GM23338 (cell line): ENCODE measurements at regions not wholly inside any gene's neighbourhood (a gene's known extent, or its start where the extent isn't known, plus 50 kb on each side); places are given as distances from the start of the nearest gene placed in this dataset.

Experiments
- ATAC-seq: fragments of 200-7000 bp; cut with Tn5 transposase; 3 replicates; pipeline ENCODE4 v1.9.1; 2020
- DNase-seq: peaks from one replicate; pipeline ENCODE4 v3.0.0-alpha.2; 2015; ENCODE audit warnings: low spot score
- H2AFZ ChIP-seq: fragments of 200-600 bp; sonication (generic); 2 replicates; pipeline ENCODE4 v1.8.0; 2016; ENCODE audit warnings: antibody characterized with exemption, mild to moderate bottlenecking, moderate library complexity
- H3F3A ChIP-seq: fragments of 200-600 bp; sonication (generic); replicated peaks from 2 replicates; pipeline ENCODE4 v1.8.0; 2017; ENCODE audit warnings: antibody characterized with exemption, mixed run types, low read depth
- H3K27ac ChIP-seq: fragments of 200-600 bp; sonication (generic); 2 replicates; pipeline ENCODE4 v1.6.1; 2016; ENCODE audit warnings: low read depth
- H3K27me3 ChIP-seq: fragments of 200-600 bp; sonication (generic); 2 replicates; pipeline ENCODE4 v1.8.0; 2016; ENCODE audit warnings: mild to moderate bottlenecking, mixed run types, moderate library complexity; ENCODE audit not compliant: insufficient read depth
- H3K36me3 ChIP-seq: fragments of 200-600 bp; sonication (generic); 2 replicates; pipeline ENCODE4 v1.8.0; 2016; ENCODE audit warnings: mild to moderate bottlenecking; ENCODE audit not compliant: insufficient read depth
- H3K4me1 ChIP-seq: fragments of 200-600 bp; sonication (generic); 2 replicates; pipeline ENCODE4 v1.8.0; 2016; ENCODE audit warnings: mild to moderate bottlenecking, moderate library complexity; ENCODE audit not compliant: insufficient read depth
- H3K4me2 ChIP-seq: fragments of 200-600 bp; sonication (generic); 2 replicates; pipeline ENCODE4 v1.7.1; 2017; ENCODE audit warnings: mixed run types
- H3K4me3 ChIP-seq: fragments of 200-600 bp; sonication (generic); 2 replicates; pipeline ENCODE4 v1.6.1; 2016; ENCODE audit warnings: mixed run types
- H3K79me2 ChIP-seq: fragments of 200-600 bp; sonication (generic); replicated peaks from 2 replicates; pipeline ENCODE4 v1.8.0; 2017; ENCODE audit warnings: mild to moderate bottlenecking; ENCODE audit not compliant: insufficient read depth
- H3K9me2 ChIP-seq: fragments of 200-600 bp; sonication (generic); 2 replicates; pipeline ENCODE4 v1.8.0; 2017; ENCODE audit not compliant: insufficient read depth
- H4K20me1 ChIP-seq: fragments of 200-600 bp; sonication (generic); replicated peaks from 2 replicates; pipeline ENCODE4 v1.8.0; 2017; ENCODE audit warnings: mild to moderate bottlenecking; ENCODE audit not compliant: insufficient read depth
- H3K27ac Mint-ChIP-seq: 2 replicates; pipeline ENCODE4 v1.8.0; 2020; ENCODE audit warnings: inconsistent platforms, mild to moderate bottlenecking, moderate library complexity, mixed read lengths
- H3K27me3 Mint-ChIP-seq: 3 replicates; pipeline ENCODE4 v1.8.0; 2022; ENCODE audit warnings: low read depth, mild to moderate bottlenecking, moderate library complexity, mixed read lengths, inconsistent platforms; ENCODE audit not compliant: insufficient read depth, poor library complexity
- H3K36me3 Mint-ChIP-seq: 3 replicates; pipeline ENCODE4 v1.8.0; 2021; ENCODE audit warnings: low read depth, mild to moderate bottlenecking, inconsistent platforms, moderate library complexity, mixed read lengths
- H3K4me1 Mint-ChIP-seq: 3 replicates; pipeline ENCODE4 v1.8.0; 2020; ENCODE audit warnings: mild to moderate bottlenecking, inconsistent platforms, mixed read lengths
- H3K4me3 Mint-ChIP-seq: 3 replicates; pipeline ENCODE4 v1.8.0; 2021; ENCODE audit warnings: moderate library complexity, mild to moderate bottlenecking, inconsistent platforms, mixed read lengths
- H3K9me3 Mint-ChIP-seq: 3 replicates; pipeline ENCODE4 v1.8.0; 2020; ENCODE audit warnings: moderate library complexity, mild to moderate bottlenecking, inconsistent platforms, mixed read lengths
- CREB1 ChIP-seq: fragments of 250-450 bp; sonication (Bioruptor Pico); IDR thresholded peaks from 2 replicates; pipeline ENCODE4 v1.5.0; 2020; ENCODE audit warnings: low read depth, mild to moderate bottlenecking, moderate library complexity
- ETS1 ChIP-seq: IDR thresholded peaks from 2 replicates; pipeline ENCODE4 v1.6.1; 2016; ENCODE audit warnings: antibody characterized with exemption
- EZH2 ChIP-seq: fragments of 200-600 bp; sonication (generic); IDR thresholded peaks from one replicate; pipeline ENCODE4 v1.8.0; 2017; ENCODE audit warnings: antibody characterized with exemption, mild to moderate bottlenecking, low read depth; ENCODE audit not compliant: unreplicated experiment
- EZH2phosphoT487 ChIP-seq: fragments of 200-600 bp; sonication (generic); IDR thresholded peaks from one replicate; pipeline ENCODE4 v1.8.1; 2018; ENCODE audit warnings: antibody characterized with exemption; ENCODE audit not compliant: unreplicated experiment
- JUNB ChIP-seq: IDR thresholded peaks from one replicate; pipeline ENCODE4 v1.6.1; 2016; ENCODE audit warnings: antibody characterized with exemption; ENCODE audit not compliant: unreplicated experiment
- NANOG ChIP-seq: IDR thresholded peaks from 2 replicates; pipeline ENCODE4 v1.6.1; 2016; ENCODE audit warnings: antibody characterized with exemption, borderline replicate concordance
- POLR2AphosphoS5 ChIP-seq: IDR thresholded peaks from 2 replicates; pipeline ENCODE4 v1.6.1; 2016; ENCODE audit warnings: antibody characterized with exemption, low read depth
- STAT1 ChIP-seq: IDR thresholded peaks from one replicate; pipeline ENCODE4 v1.6.1; 2016; ENCODE audit warnings: antibody characterized with exemption; ENCODE audit not compliant: unreplicated experiment
- ZNF114 ChIP-seq: fragments of 250-450 bp; sonication (Bioruptor Pico); IDR thresholded peaks from 2 replicates; pipeline ENCODE4 v1.5.0; 2020; ENCODE audit warnings: mild to moderate bottlenecking, moderate library complexity
- ZNF331 ChIP-seq: fragments of 250-450 bp; sonication (Bioruptor Pico); IDR thresholded peaks from 2 replicates; pipeline ENCODE4 v1.5.0; 2020; ENCODE audit warnings: low read depth, mild to moderate bottlenecking, moderate library complexity
- ZNF462 ChIP-seq: fragments of 250-450 bp; sonication (Bioruptor Pico); IDR thresholded peaks from 2 replicates; pipeline ENCODE4 v1.5.0; 2020; ENCODE audit warnings: mild to moderate bottlenecking, moderate library complexity
- TF ChIP-seq, protein P1 (sequence below), 2 experiments: fragments of 200-600 bp in 1 of 2; sonication (generic) in 1 of 2; conservative IDR thresholded peaks; 2 replicates each; pipeline versions ENCODE4 v1.5.1 to v1.6.1; 2016 to 2017; ENCODE audit warnings: antibody characterized with exemption in 2 of 2, low read depth in 2 of 2, mild to moderate bottlenecking in 2 of 2, moderate library complexity in 1 of 2
- TF ChIP-seq, protein P2 (sequence below): IDR thresholded peaks from one replicate; pipeline ENCODE4 v1.6.1; 2018; ENCODE audit warnings: antibody characterized with exemption; ENCODE audit not compliant: unreplicated experiment

DNA sequence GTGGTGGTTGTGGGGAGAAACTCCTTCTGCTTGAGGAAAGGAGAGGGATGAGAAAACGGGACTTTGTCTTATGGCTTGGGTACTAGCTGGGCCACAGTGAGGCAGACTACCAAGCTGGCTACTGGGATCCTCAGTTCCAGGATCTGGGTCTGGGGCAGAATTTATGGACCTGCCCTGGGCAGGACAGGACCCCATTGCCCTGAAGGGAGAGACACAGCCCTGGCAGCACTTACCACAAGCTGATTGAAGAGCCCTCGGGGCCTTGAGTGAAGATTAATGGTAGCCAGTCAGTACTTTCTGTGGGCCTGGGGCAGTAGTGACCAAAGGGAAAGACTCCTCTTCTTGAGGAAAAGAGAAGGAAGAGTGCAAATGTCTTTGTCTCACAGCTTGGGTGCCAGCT, 799.7 kb downstream of the SI start:
- no peaks in the 10 kb centered on the region for H3K4me1 ChIP-seq
- no peaks in the 10 kb centered on the region for H3K36me3 ChIP-seq
- DNase-seq, result no peak
- peaks cover 18% of the 10 kb centered on the region for H3K36me3 Mint-ChIP-seq
- no peak overlapping the region for H3K4me3 ChIP-seq
- H3K9me3 Mint-ChIP-seq, result peaks cover 17% of the 10 kb centered on the region
- H4K20me1 ChIP-seq, result no peaks in the 10 kb centered on the region
- H3K27ac ChIP-seq, result no peak overlapping the region
- H2AFZ ChIP-seq, result no peak overlapping the region
- peaks cover 7% of the 10 kb centered on the region for H3K27me3 Mint-ChIP-seq
- no peak for ATAC-seq
- no peaks in the 10 kb centered on the region for H3K79me2 ChIP-seq
- H3K27ac Mint-ChIP-seq, result no peak overlapping the region
- H3K4me1 Mint-ChIP-seq, result peaks cover 10% of the 10 kb centered on the region
- peaks cover 1% of the 10 kb centered on the region for H3K9me2 ChIP-seq
- no peak for TF ChIP-seq POLR2AphosphoS5
- TF ChIP-seq EZH2phosphoT487, result no peak
- TF ChIP-seq, protein P1, sequence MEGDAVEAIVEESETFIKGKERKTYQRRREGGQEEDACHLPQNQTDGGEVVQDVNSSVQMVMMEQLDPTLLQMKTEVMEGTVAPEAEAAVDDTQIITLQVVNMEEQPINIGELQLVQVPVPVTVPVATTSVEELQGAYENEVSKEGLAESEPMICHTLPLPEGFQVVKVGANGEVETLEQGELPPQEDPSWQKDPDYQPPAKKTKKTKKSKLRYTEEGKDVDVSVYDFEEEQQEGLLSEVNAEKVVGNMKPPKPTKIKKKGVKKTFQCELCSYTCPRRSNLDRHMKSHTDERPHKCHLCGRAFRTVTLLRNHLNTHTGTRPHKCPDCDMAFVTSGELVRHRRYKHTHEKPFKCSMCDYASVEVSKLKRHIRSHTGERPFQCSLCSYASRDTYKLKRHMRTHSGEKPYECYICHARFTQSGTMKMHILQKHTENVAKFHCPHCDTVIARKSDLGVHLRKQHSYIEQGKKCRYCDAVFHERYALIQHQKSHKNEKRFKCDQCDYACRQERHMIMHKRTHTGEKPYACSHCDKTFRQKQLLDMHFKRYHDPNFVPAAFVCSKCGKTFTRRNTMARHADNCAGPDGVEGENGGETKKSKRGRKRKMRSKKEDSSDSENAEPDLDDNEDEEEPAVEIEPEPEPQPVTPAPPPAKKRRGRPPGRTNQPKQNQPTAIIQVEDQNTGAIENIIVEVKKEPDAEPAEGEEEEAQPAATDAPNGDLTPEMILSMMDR (conservative IDR thresholded peaks at IDR 0.05; ENCODE audit: low read depth in 2 of 2), result no peak
- no peak for TF ChIP-seq NANOG
- TF ChIP-seq ZNF331, result no peak
- TF ChIP-seq EZH2, result no peak
- no peak for TF ChIP-seq CREB1 (CRISPR knock-in tag)
- TF ChIP-seq ZNF114 (CRISPR knock-in tag), result no peak
- TF ChIP-seq, protein P2, sequence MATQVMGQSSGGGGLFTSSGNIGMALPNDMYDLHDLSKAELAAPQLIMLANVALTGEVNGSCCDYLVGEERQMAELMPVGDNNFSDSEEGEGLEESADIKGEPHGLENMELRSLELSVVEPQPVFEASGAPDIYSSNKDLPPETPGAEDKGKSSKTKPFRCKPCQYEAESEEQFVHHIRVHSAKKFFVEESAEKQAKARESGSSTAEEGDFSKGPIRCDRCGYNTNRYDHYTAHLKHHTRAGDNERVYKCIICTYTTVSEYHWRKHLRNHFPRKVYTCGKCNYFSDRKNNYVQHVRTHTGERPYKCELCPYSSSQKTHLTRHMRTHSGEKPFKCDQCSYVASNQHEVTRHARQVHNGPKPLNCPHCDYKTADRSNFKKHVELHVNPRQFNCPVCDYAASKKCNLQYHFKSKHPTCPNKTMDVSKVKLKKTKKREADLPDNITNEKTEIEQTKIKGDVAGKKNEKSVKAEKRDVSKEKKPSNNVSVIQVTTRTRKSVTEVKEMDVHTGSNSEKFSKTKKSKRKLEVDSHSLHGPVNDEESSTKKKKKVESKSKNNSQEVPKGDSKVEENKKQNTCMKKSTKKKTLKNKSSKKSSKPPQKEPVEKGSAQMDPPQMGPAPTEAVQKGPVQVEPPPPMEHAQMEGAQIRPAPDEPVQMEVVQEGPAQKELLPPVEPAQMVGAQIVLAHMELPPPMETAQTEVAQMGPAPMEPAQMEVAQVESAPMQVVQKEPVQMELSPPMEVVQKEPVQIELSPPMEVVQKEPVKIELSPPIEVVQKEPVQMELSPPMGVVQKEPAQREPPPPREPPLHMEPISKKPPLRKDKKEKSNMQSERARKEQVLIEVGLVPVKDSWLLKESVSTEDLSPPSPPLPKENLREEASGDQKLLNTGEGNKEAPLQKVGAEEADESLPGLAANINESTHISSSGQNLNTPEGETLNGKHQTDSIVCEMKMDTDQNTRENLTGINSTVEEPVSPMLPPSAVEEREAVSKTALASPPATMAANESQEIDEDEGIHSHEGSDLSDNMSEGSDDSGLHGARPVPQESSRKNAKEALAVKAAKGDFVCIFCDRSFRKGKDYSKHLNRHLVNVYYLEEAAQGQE, result no peak
- TF ChIP-seq ETS1, result no peak
- no peak for TF ChIP-seq JUNB
- no peak for TF ChIP-seq ZNF462
- TF ChIP-seq STAT1, result no peak
- H3K4me3 Mint-ChIP-seq, result no peak overlapping the region
- no peak overlapping the region for H3K4me2 ChIP-seq
- H3K27me3 ChIP-seq, result no peaks in the 10 kb centered on the region
- no peaks in the 10 kb centered on the region for H3F3A ChIP-seq
